Ascending aorta (tissue), 2 donors: ENCODE measurements at regions not wholly inside any gene's neighbourhood (a gene's known extent, or its start where the extent isn't known, plus 50 kb on each side); places are given as distances from the start of the nearest gene placed in this dataset.

Experiments used
- DNase-seq, 2 donors: peaks; one replicate each; pipeline ENCODE4 v3.0.0-alpha.2; 2019; ENCODE audit warnings: low spot score in 2 of 2
- H3K27ac ChIP-seq, 2 donors: fragments of 200-600 bp; sonication (generic); one replicate each; pipeline ENCODE4 v1.5.1; 2016 to 2017; ENCODE audit warnings: mild to moderate bottlenecking in 1 of 2
- H3K27me3 ChIP-seq: fragments of 200-600 bp; sonication (generic); one replicate; pipeline ENCODE4 v1.5.1; 2017
- H3K36me3 ChIP-seq, 2 donors: fragments of 200-600 bp; sonication (generic); one replicate each; pipeline ENCODE4 v1.5.1; 2016
- H3K4me1 ChIP-seq, 2 donors: fragments of 200-600 bp; sonication (generic); one replicate each; pipeline ENCODE4 v1.5.1; 2016 to 2017; ENCODE audit warnings: mild to moderate bottlenecking in 1 of 2
- H3K4me3 ChIP-seq, 2 donors: fragments of 200-600 bp; sonication (generic); one replicate each; pipeline ENCODE4 v1.5.1; 2016 to 2017; ENCODE audit warnings: mild to moderate bottlenecking in 1 of 2
- H3K9me3 ChIP-seq, 2 donors: fragments of 200-600 bp; sonication (generic); one replicate each; pipeline ENCODE4 v1.5.1; 2016
- CTCF ChIP-seq, 3 experiments: fragments of 200-600 bp in 2 of 3; fragments of 450-650 bp in 1 of 3; sonication (generic) in 2 of 3; IDR thresholded peaks; one replicate each; pipeline ENCODE4 v1.5.1; 2016 to 2019; ENCODE audit warnings: antibody characterized with exemption in 3 of 3, mild to moderate bottlenecking in 1 of 3, moderate library complexity in 1 of 3
- intact Hi-C: fragments of 100-400 bp; cut with DNase I; formaldehyde crosslinking; loops from one replicate; pipeline ENCODE4 v1.15.1; 2023

- Histone ChIP-seq H3K4me1 (peaks cover 0 to 3% of the 10 kb centered on the region in 2 donors), H3K27me3 (no peaks in the 10 kb centered on the region), H3K4me3 (no peak overlapping the region), H3K27ac (no peak overlapping the region), H3K36me3 (no peaks in the 10 kb centered on the region), H3K9me3 (no peaks in the 10 kb centered on the region)
- intact Hi-C loops = no loop called here
- no peak for TF ChIP-seq CTCF (IDR thresholded peaks at IDR 0.05)
- DNase-seq = no peak
These were observed 348.4 kb downstream of the BCL11B start for GRCh38 chr14:98923596-98923995.

GRCh38 chr14:98924046-98924445 is 348.0 kb downstream of the BCL11B start:
- intact Hi-C loops = no loop called here
- Histone ChIP-seq H3K4me3 (no peak overlapping the region), H3K9me3 (no peaks in the 10 kb centered on the region), H3K36me3 (no peaks in the 10 kb centered on the region), H3K27me3 (no peaks in the 10 kb centered on the region), H3K4me1 (peaks cover 0 to 3% of the 10 kb centered on the region in 2 donors), H3K27ac (no peak overlapping the region)
- no peak for DNase-seq
- no peak for TF ChIP-seq CTCF (IDR thresholded peaks at IDR 0.05)

- no peak for TF ChIP-seq CTCF (IDR thresholded peaks at IDR 0.05)
- Histone ChIP-seq H3K4me3 (no peak overlapping the region), H3K9me3 (no peaks in the 10 kb centered on the region), H3K27me3 (no peaks in the 10 kb centered on the region), H3K4me1 (peaks cover 0 to 3% of the 10 kb centered on the region in 2 donors), H3K36me3 (no peaks in the 10 kb centered on the region), H3K27ac (no peak overlapping the region)
- intact Hi-C loops = loop anchor here (5.0 kb wide), 1 partner anchor 112 kb away; no protein-coding TSS in a partner anchor
- no peak for DNase-seq
These were observed 346.5 kb downstream of the BCL11B start for GRCh38 chr14:98925354-98926040.

GRCh38 chr14:98926146-98926545 is 345.9 kb downstream of the BCL11B start:
- Histone ChIP-seq H3K4me1 (peaks cover 0 to 3% of the 10 kb centered on the region in 2 donors), H3K4me3 (no peak overlapping the region), H3K27ac (no peak overlapping the region), H3K27me3 (no peaks in the 10 kb centered on the region), H3K9me3 (no peaks in the 10 kb centered on the region), H3K36me3 (no peaks in the 10 kb centered on the region)
- no peak for TF ChIP-seq CTCF (IDR thresholded peaks at IDR 0.05)
- intact Hi-C loops = loop anchor here (5.0 kb wide), 1 partner anchor 111 kb away; no protein-coding TSS in a partner anchor
- no peak for DNase-seq

- no peak overlapping the region for H3K4me3 ChIP-seq
- no peak for TF ChIP-seq CTCF (IDR thresholded peaks at IDR 0.05)
- H3K9me3 ChIP-seq = no peaks in the 10 kb centered on the region
- peaks cover 0 to 3% of the 10 kb centered on the region in 2 donors for H3K4me1 ChIP-seq
- DNase-seq = no peak
- intact Hi-C loops = loop anchor here (5.0 kb wide), 1 partner anchor 110 kb away; no protein-coding TSS in a partner anchor
- no peak overlapping the region for H3K27ac ChIP-seq
- no peaks in the 10 kb centered on the region for H3K27me3 ChIP-seq
- H3K36me3 ChIP-seq = no peaks in the 10 kb centered on the region
These were observed 345.2 kb downstream of the BCL11B start for GRCh38 chr14:98926801-98927200.
